Prostate gland (tissue), 2 donors: ENCODE measurements at regions not wholly inside any gene's neighbourhood (a gene's known extent, or its start where the extent isn't known, plus 50 kb on each side); places are given as distances from the start of the nearest gene placed in this dataset.

ENCODE experiments used
- DNase-seq: peaks from one replicate; pipeline ENCODE4 v3.0.0-alpha.2; 2019; ENCODE audit warnings: low spot score
- H3K27ac ChIP-seq, 2 donors: fragments of 200-600 bp; sonication (generic); 2 replicates each; pipeline ENCODE4 v1.5.1; 2017 to 2019
- H3K27me3 ChIP-seq: fragments of 200-600 bp; sonication (generic); replicated peaks from 2 replicates; pipeline ENCODE4 v1.5.1; 2019; ENCODE audit not compliant: insufficient read depth
- H3K36me3 ChIP-seq, 2 donors: fragments of 200-600 bp; sonication (generic); 1 replicate in 1 of 2; 2 replicates in 1 of 2; pipeline versions ENCODE4 v1.5.1 to v1.8.1; 2017 to 2019
- H3K4me1 ChIP-seq: fragments of 200-600 bp; sonication (generic); replicated peaks from 2 replicates; pipeline ENCODE4 v1.5.1; 2019
- H3K4me3 ChIP-seq, 2 donors: fragments of 200-600 bp; sonication (generic); 2 replicates each; pipeline ENCODE4 v1.5.1; 2017 to 2019
- H3K9me3 ChIP-seq: fragments of 200-600 bp; sonication (generic); 2 replicates; pipeline ENCODE4 v1.5.1; 2017
- POLR2A ChIP-seq: fragments of 450-650 bp; IDR thresholded peaks from one replicate; pipeline ENCODE4 v1.6.1; 2016; ENCODE audit warnings: antibody characterized with exemption, mild to moderate bottlenecking
- POLR2AphosphoS5 ChIP-seq: sonication (generic); formaldehyde crosslinking; IDR thresholded peaks from one replicate; pipeline ENCODE4 v1.6.1; 2017; ENCODE audit warnings: antibody characterized with exemption
- WGBS: methylation state at CpG from one replicate; pipeline ENCODE4 v1.1.5; 2018; 5-methylcytosine and 5-hydroxymethylcytosine counted together
- intact Hi-C: fragments of 100-400 bp; cut with DNase I; formaldehyde crosslinking; loops from one replicate; pipeline ENCODE4 v1.14.2; 2022
- TF ChIP-seq, protein P1 (sequence below), 4 experiments: fragments of 200-600 bp in 2 of 4; fragments of 450-650 bp in 2 of 4; sonication (generic) in 2 of 4; IDR thresholded peaks; 1 replicate in 3 of 4; 2 replicates in 1 of 4; pipeline ENCODE4 v1.5.1; 2016 to 2019; ENCODE audit warnings: antibody characterized with exemption in 4 of 4, mild to moderate bottlenecking in 2 of 4, moderate library complexity in 2 of 4

DNA sequence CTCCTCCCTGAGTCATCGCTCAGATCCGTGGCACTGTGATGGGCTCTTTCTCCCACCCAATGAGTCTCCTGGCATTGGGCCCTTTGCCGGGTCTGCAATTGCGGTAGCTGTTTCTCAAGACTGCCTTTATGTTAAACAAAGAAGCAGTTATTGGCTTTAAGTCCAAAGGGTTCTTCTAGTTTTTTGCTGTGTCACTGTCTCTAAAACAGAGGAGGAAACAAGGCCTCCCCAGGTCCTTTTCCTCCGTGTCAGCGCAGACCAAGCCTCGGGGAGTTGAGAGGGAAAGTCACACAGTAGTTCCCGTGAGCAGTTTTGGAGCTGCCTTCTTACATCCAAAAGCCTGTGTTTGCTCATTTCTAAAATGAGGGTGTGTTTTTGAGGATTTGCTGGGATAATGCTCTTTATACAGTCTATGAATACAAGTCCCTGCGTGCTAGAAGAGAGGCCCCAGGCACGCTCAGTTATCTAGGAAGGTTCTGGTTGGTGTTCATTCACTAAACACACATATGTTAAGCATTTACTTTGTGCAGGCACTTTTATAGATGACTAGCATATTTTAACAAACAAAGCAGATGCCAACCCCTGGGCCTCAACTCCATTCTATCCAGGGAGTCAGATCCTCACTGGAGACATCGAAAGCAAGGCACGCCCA is 126.0 kb upstream of the PZP start:
- DNase-seq, result no peak
- TF ChIP-seq POLR2AphosphoS5, result no peak
- no peak for TF ChIP-seq POLR2A
- TF ChIP-seq, protein P1, sequence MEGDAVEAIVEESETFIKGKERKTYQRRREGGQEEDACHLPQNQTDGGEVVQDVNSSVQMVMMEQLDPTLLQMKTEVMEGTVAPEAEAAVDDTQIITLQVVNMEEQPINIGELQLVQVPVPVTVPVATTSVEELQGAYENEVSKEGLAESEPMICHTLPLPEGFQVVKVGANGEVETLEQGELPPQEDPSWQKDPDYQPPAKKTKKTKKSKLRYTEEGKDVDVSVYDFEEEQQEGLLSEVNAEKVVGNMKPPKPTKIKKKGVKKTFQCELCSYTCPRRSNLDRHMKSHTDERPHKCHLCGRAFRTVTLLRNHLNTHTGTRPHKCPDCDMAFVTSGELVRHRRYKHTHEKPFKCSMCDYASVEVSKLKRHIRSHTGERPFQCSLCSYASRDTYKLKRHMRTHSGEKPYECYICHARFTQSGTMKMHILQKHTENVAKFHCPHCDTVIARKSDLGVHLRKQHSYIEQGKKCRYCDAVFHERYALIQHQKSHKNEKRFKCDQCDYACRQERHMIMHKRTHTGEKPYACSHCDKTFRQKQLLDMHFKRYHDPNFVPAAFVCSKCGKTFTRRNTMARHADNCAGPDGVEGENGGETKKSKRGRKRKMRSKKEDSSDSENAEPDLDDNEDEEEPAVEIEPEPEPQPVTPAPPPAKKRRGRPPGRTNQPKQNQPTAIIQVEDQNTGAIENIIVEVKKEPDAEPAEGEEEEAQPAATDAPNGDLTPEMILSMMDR (IDR thresholded peaks at IDR 0.05), result no peak
- 42% methylated on average over 12 of the region's 12 CpGs for WGBS
- Histone ChIP-seq H3K36me3 (no peaks in the 10 kb centered on the region), H3K27ac (no peak overlapping the region), H3K27me3 (no peaks in the 10 kb centered on the region), H3K4me1 (no peaks in the 10 kb centered on the region), H3K4me3 (no peak overlapping the region), H3K9me3 (no peaks in the 10 kb centered on the region)
- intact Hi-C loops, result loop anchor here (5.0 to 10.0 kb wide), 3 partner anchors 133 to 373 kb away; no protein-coding TSS in a partner anchor

GRCh38 chr12:9333161-9333560 is 125.0 kb upstream of the PZP start:
- no peaks in the 10 kb centered on the region for H3K27me3 ChIP-seq
- no peaks in the 10 kb centered on the region for H3K4me1 ChIP-seq
- DNase-seq, result no peak
- intact Hi-C loops, result loop anchor here (5.0 to 10.0 kb wide), 3 partner anchors 134 to 374 kb away; no protein-coding TSS in a partner anchor
- H3K4me3 ChIP-seq, result no peak overlapping the region
- H3K27ac ChIP-seq, result no peak overlapping the region
- WGBS, result 96% methylated on average over 4 of the region's 4 CpGs
- TF ChIP-seq POLR2A (no peak), POLR2AphosphoS5 (no peak)
- TF ChIP-seq, protein P1 (IDR thresholded peaks at IDR 0.05), result no peak
- H3K9me3 ChIP-seq, result no peaks in the 10 kb centered on the region
- H3K36me3 ChIP-seq, result no peaks in the 10 kb centered on the region

DNA sequence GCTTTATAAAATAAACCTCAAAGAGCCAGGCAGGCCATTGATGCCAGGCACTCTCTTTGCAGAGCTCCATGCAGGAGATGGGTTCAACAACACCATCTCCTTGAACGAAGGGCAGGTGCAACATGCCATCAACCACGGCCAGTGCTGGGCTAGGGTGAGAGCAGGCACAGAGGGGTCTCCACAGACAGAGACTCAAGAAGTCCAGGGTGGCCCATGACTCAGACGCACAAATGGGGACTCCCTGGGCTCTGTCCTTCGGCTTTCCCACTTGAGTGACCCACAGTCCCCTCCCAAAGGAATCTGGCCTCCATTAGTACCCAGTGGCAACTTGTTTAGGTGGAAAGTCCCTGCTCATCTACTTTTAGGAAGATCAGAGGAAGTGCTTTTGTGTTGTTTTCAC is 124.4 kb upstream of the PZP start:
- Histone ChIP-seq H3K27me3 (no peaks in the 10 kb centered on the region), H3K9me3 (no peaks in the 10 kb centered on the region), H3K36me3 (no peaks in the 10 kb centered on the region), H3K27ac (no peak overlapping the region), H3K4me1 (no peaks in the 10 kb centered on the region), H3K4me3 (no peak overlapping the region)
- DNase-seq, result no peak
- no peak for TF ChIP-seq POLR2AphosphoS5
- no peak for TF ChIP-seq POLR2A
- TF ChIP-seq, protein P1 (IDR thresholded peaks at IDR 0.05), result no peak
- 74% methylated on average over 4 of the region's 4 CpGs for WGBS
- intact Hi-C loops, result loop anchor here (5.0 to 10.0 kb wide), 3 partner anchors 135 to 375 kb away; no protein-coding TSS in a partner anchor

GRCh38 chr12:9331218-9331626 is 123.0 kb upstream of the PZP start:
- no peaks in the 10 kb centered on the region for H3K9me3 ChIP-seq
- intact Hi-C loops, result loop anchor here (5.0 to 10.0 kb wide), 3 partner anchors 136 to 376 kb away; no protein-coding TSS in a partner anchor
- H3K4me1 ChIP-seq, result no peaks in the 10 kb centered on the region
- TF ChIP-seq POLR2A (no peak), POLR2AphosphoS5 (no peak)
- TF ChIP-seq, protein P1 (IDR thresholded peaks at IDR 0.05), result peak; percentile 64 to 91 (median 88)
- peak; percentile 55 for DNase-seq
- 15% methylated on average over 5 of the region's 5 CpGs for WGBS
- no peaks in the 10 kb centered on the region for H3K27me3 ChIP-seq
- H3K27ac ChIP-seq, result no peak overlapping the region
- H3K4me3 ChIP-seq, result no peak overlapping the region
- no peaks in the 10 kb centered on the region for H3K36me3 ChIP-seq

DNA sequence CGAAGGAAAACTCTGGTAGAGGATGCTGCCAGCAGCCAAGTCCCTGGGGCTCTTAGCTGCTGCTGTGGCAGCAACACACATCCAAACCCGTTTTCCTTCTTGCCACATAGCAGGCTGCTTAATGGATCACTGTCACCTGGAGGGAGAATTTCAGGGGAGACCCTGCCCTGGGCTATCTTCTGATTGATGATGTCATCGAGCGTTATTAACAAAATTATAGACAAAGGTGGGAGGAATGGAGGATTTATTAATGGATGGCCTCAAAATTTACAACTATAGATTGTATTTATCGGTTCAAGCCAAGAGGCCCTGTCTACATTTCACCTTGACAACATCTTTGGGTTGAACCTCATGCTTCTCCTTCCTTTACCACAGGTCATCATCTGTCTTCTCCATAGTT is 120.8 kb upstream of the PZP start:
- no peaks in the 10 kb centered on the region for H3K36me3 ChIP-seq
- DNase-seq, result no peak
- WGBS, result 90% methylated on average over 5 of the region's 5 CpGs
- no peaks in the 10 kb centered on the region for H3K9me3 ChIP-seq
- TF ChIP-seq, protein P1 (IDR thresholded peaks at IDR 0.05), result no peak
- TF ChIP-seq POLR2A, result no peak
- no peak for TF ChIP-seq POLR2AphosphoS5
- no peaks in the 10 kb centered on the region for H3K27me3 ChIP-seq
- no peaks in the 10 kb centered on the region for H3K4me1 ChIP-seq
- no peak overlapping the region for H3K27ac ChIP-seq
- intact Hi-C loops, result no loop called here
- no peak overlapping the region for H3K4me3 ChIP-seq
